ENCODE measurements at regions not wholly inside any gene's neighbourhood (a gene's known extent, or its start where the extent isn't known, plus 50 kb on each side); places are given as distances from the start of the nearest gene placed in this dataset.

DNA sequence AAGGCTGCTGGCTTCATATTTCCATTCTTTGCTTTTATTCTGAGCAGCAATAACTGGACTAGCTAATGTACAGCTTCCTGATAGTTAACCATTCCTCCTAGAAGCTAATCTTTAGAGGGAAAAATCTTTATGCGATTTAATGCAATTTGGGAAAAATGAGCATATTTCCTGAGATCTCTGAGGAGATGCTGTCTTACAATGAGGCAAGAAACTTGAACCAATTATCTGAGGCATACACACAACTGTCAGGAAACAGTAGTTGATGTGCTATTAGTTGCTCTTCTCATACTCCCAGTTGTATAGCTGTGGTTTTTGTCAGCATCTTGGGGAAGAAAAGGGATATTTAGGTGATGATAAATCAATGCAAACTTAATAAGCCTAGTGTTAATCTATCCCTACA is 265.9 kb downstream of the NEBL start:
- intact Hi-C loops (cut with DNase I), result no loop called here
- no peak for DNase-seq
- TF ChIP-seq, protein P1, sequence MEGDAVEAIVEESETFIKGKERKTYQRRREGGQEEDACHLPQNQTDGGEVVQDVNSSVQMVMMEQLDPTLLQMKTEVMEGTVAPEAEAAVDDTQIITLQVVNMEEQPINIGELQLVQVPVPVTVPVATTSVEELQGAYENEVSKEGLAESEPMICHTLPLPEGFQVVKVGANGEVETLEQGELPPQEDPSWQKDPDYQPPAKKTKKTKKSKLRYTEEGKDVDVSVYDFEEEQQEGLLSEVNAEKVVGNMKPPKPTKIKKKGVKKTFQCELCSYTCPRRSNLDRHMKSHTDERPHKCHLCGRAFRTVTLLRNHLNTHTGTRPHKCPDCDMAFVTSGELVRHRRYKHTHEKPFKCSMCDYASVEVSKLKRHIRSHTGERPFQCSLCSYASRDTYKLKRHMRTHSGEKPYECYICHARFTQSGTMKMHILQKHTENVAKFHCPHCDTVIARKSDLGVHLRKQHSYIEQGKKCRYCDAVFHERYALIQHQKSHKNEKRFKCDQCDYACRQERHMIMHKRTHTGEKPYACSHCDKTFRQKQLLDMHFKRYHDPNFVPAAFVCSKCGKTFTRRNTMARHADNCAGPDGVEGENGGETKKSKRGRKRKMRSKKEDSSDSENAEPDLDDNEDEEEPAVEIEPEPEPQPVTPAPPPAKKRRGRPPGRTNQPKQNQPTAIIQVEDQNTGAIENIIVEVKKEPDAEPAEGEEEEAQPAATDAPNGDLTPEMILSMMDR (IDR thresholded peaks at IDR 0.05), result no peak
- Histone ChIP-seq H3K4me1 (no peaks in the 10 kb centered on the region), H3K27ac (no peak overlapping the region), H3K9ac (ENCODE audit: low read depth in 2 of 2, low read length in 2 of 2) (no peak overlapping the region), H3K4me3 (no peak overlapping the region), H3K27me3 (no peaks in the 10 kb centered on the region), H3K9me3 (no peaks in the 10 kb centered on the region), H3K36me3 (no peaks in the 10 kb centered on the region)

DNA sequence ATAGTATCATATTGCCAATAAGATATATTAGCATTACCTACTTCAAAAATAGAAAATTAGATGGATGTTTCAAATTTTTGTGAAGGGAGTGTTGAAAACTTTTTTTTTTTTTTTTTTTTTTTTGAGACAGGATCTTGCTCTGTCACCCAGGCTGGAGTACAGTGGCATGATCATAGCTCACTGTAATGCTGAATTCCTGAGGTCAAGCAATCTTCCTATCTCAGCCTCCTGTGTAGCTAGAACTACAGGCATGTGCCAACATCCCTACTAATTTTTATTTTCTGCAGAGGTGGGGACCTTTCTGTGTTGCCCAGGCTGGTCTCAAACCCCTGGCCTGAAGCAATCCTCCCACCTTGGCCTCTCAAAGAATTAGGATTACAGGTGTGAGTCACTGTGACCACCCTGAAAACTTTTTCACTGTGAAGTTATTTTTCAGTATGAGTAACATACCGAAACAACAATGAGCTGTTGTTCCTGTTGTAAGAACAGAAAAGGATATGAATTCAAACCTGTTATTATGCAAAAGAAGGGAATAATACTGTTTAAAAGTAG is 266.9 kb downstream of the NEBL start:
- DNase-seq, result no peak
- no peaks in the 10 kb centered on the region for H3K9me3 ChIP-seq
- H3K9ac ChIP-seq (ENCODE audit: low read depth in 2 of 2, low read length in 2 of 2), result no peak overlapping the region
- H3K4me1 ChIP-seq, result no peaks in the 10 kb centered on the region
- no peaks in the 10 kb centered on the region for H3K36me3 ChIP-seq
- no peaks in the 10 kb centered on the region for H3K27me3 ChIP-seq
- no peak overlapping the region for H3K4me3 ChIP-seq
- intact Hi-C loops (cut with DNase I), result no loop called here
- TF ChIP-seq, protein P1 (IDR thresholded peaks at IDR 0.05), result no peak
- H3K27ac ChIP-seq, result no peak overlapping the region

DNA sequence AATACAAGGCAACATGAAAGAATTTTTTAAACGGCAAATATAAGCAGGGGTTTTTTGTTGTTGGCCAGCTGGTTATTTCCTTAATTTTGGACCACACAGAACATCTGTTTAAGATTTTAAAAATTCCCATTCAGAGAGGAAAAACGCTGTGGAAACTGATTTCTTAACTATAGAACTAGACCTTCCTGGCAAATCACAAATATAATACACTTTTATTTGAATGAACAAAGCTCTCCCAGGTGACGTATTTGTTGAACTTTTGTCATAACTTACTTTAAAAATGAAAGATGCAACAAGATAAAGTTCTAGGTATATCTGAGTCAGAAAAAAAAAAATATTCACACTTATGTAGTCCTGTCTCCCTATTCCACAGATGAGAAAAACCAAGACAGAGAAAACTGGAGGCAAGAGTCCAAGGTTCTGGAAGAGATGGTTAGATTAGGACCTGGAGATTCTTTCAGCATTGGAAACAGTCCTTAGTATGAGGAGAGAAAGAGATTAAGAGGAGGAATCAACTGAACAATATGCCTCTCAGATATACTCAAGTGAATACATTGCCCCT is 269.1 kb downstream of the NEBL start:
- TF ChIP-seq, protein P1 (IDR thresholded peaks at IDR 0.05), result no peak
- no peak overlapping the region for H3K4me3 ChIP-seq
- H3K27me3 ChIP-seq, result no peaks in the 10 kb centered on the region
- no peaks in the 10 kb centered on the region for H3K36me3 ChIP-seq
- H3K4me1 ChIP-seq, result no peaks in the 10 kb centered on the region
- no peak overlapping the region for H3K9ac ChIP-seq (ENCODE audit: low read depth in 2 of 2, low read length in 2 of 2)
- intact Hi-C loops (cut with DNase I), result no loop called here
- no peak overlapping the region for H3K27ac ChIP-seq
- DNase-seq, result no peak
- no peaks in the 10 kb centered on the region for H3K9me3 ChIP-seq

DNA sequence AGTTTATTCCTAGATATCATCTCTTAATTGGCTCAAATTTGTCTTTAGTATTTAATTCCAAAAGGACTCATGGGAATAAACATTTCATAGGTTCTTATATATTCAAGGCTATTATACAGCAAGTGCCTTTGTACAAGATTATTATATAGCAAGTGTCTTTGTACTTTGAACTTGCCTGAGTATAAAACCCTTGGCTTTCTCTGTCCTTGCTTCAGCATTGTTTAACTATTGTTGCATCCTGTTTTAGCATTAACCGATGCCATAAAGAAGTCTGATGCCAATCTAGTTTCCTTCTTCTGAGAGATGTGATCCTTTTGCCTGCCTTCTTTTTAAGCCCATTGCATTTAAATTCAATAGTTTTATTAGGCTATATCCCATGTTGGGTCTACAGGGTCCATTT is 270.0 kb downstream of the NEBL start:
- Histone ChIP-seq H3K27ac (no peak overlapping the region), H3K9ac (ENCODE audit: low read depth in 2 of 2, low read length in 2 of 2) (no peak overlapping the region), H3K27me3 (no peaks in the 10 kb centered on the region), H3K36me3 (no peaks in the 10 kb centered on the region), H3K4me1 (no peaks in the 10 kb centered on the region), H3K9me3 (no peaks in the 10 kb centered on the region), H3K4me3 (no peak overlapping the region)
- TF ChIP-seq, protein P1 (IDR thresholded peaks at IDR 0.05), result no peak
- no peak for DNase-seq
- intact Hi-C loops (cut with DNase I), result no loop called here

DNA sequence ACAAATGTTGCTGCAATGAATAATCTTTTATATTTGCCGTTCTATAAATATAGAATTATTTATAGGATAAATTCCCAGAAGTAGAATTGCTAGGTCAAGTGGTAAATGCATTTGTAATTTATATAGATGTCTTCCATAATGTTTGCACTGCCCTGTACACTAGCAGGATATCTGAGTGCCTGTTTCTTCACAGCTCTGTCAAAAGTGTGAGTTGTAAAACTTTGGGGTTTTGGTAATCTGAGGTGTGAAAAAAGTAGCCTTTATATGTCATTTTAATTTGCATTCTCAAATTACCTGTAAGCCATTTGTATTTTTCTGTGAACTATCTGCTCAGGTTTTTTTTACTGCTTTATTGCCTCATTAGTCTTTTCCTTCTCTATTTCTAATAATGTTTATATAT is 271.2 kb downstream of the NEBL start:
- Histone ChIP-seq H3K9me3 (no peaks in the 10 kb centered on the region), H3K4me1 (no peaks in the 10 kb centered on the region), H3K27ac (no peak overlapping the region), H3K27me3 (no peaks in the 10 kb centered on the region), H3K36me3 (no peaks in the 10 kb centered on the region), H3K9ac (ENCODE audit: low read depth in 2 of 2, low read length in 2 of 2) (no peak overlapping the region), H3K4me3 (no peak overlapping the region)
- no peak for DNase-seq
- intact Hi-C loops (cut with DNase I), result no loop called here
- TF ChIP-seq, protein P1 (IDR thresholded peaks at IDR 0.05), result no peak
